Right ventricle myocardium superior (tissue), 1 donor: ENCODE measurements at regions not wholly inside any gene's neighbourhood (a gene's known extent, or its start where the extent isn't known, plus 50 kb on each side); places are given as distances from the start of the nearest gene placed in this dataset.
A peak's percentile ranks its signal among the peaks of the same experiment; 100 is the strongest.
"Not testable (repeated sequence)": the region's sequence is repeated elsewhere in the genome, so short reads cannot be mapped to it uniquely, and the experiment has no call there.

Source experiments
- ATAC-seq: fragments of 200-7000 bp; cut with Tn5 transposase; one replicate; pipeline ENCODE4 v1.9.1; 2020; ENCODE audit warnings: mild to moderate bottlenecking; ENCODE audit not compliant: poor library complexity
- DNase-seq: peaks from one replicate; pipeline ENCODE4 v3.0.0-alpha.2; 2020
- intact Hi-C: fragments of 100-400 bp; cut with DNase I; formaldehyde crosslinking; loops from one replicate; pipeline ENCODE4 v1.11.2; 2022
- donor health status: DM: no; HTN: yes; CAD: no; lungs with severe emphysema.

DNA sequence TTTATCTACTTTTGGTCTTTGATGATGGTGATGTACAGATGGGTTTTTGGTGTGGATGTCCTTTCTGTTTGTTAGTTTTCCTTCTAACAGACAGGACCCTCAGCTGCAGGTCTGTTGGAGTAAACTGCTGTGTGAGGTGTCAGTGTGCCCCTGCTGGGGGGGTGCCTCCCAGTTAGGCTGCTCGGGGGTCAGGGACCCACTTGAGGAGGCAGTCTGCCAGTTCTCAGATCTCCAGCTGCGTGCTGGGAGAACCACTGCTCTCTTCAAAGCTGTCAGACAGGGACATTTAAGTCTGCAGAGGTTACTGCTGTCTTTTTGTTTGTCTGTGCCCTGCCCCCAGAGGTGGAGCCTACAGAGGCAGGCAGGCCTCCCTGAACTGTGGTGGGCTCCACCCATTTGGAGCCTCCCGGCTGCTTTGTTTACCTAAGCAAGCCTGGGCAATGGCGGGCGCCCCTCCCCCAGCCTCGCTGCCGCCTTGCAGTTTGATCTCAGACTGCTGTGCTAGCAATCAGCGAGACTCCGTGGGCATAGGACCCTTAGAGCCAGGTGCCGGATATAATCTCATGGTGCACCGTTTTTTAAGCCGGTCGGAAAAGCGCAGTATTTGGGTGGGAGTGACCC is 433.7 kb downstream of the CCSER2 start:
- DNase-seq, intact Hi-C loops, ATAC-seq: not testable (repeated sequence)

DNA sequence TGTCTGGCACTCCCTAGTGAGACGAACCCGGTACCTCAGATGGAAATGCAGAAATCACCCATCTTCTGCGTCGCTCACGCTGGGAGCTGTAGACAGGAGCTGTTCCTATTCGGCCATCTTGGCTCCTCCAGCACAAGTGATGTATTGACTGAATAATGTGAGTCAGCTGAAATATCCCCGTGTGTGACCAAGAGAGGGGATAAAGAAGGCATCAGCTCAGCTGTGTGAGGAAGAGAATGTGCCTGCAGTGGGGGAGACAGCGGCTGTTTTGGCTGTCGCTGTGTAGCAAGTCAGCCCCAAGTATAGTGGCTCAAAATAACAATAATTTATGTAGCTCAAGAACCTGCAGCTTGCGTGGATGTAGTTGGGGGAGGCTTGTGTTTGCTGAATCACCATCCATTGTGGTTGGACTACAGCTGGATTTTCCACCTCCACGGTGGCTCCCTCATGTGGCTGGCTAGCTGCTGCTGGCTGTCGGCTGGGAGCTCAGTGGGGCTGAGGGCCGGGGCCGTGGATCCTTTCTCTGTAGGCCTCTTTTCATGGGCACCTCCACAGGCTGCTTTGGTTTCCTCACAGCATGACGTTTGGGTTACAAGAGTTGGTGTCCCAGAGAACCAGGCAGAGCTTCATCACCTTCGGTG is 434.5 kb downstream of the CCSER2 start:
- ATAC-seq (no peak), DNase-seq (no peak)

DNA sequence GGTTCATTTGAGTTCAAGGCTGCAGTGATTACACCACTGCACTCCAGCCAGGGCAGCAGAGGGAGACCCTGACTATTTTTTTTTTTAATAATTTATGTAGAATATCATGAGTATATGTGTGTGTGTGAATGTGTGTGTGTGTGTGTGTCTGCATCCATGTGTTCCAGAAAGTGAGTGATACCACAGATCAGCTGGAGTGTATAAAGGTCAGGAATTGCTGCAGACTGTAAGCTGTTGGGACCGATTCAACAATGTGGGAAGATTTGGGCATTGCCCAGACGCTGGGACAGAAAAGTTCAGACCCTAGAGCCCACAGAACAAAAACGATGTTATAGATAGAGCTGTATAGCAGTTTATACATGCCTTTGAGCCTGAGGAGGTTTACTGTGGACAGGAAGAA is 435.6 kb downstream of the CCSER2 start:
- DNase-seq = no peak
- ATAC-seq = peak; percentile 43
- intact Hi-C loops = no loop called here

More for the DNA sequence above, 434.5 kb downstream of the CCSER2 start:
- intact Hi-C loops = no loop called here

- intact Hi-C loops = no loop called here
- ATAC-seq = no peak
- no peak for DNase-seq
Measured at GRCh38 chr10:84765086-84765485, 436.7 kb downstream of the CCSER2 start.

DNA sequence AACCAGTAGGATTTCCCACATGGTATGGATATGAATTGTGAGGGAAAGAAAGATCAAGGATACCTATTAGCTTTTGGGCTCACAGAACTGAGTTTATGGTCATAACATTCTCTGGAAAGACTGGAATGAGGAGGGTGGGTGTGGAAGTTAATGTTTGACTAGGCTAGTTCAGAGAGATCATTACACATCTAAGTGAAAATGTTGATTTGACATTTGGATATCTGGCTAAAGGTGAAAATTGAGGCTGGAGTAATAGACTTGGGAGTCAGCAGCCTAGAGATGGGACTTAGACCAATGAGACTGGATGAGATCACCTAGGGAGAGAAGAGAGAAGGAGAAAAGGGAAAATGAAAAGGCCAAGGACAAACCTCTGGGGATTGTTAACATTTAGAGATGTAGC is 437.3 kb downstream of the CCSER2 start:
- intact Hi-C loops = no loop called here
- DNase-seq = no peak
- ATAC-seq = no peak

DNA sequence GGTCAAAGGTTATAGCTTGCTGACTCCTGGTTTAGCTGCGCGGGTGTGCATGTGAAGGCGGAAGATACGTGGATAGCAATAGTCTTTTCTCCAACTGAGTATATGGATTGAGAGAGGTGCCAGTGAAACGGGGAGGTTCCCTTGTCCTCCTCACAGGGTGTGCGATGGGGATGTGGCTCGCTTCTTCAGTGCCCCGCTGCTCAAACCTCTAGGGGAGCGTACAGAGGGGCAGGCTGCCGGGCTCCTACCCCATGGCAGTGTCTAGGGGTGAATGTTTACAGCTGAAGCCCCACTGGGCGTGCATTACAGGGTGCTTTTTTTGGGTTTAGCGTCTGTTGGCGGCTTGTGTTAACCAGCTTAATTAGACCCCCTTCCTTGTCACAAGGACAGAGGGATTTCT is 438.5 kb downstream of the CCSER2 start:
- ATAC-seq = no peak
- intact Hi-C loops = no loop called here
- no peak for DNase-seq

- intact Hi-C loops = no loop called here
- ATAC-seq (no peak), DNase-seq (no peak)
Measured at GRCh38 chr10:84768132-84768531, 439.7 kb downstream of the CCSER2 start.

DNA sequence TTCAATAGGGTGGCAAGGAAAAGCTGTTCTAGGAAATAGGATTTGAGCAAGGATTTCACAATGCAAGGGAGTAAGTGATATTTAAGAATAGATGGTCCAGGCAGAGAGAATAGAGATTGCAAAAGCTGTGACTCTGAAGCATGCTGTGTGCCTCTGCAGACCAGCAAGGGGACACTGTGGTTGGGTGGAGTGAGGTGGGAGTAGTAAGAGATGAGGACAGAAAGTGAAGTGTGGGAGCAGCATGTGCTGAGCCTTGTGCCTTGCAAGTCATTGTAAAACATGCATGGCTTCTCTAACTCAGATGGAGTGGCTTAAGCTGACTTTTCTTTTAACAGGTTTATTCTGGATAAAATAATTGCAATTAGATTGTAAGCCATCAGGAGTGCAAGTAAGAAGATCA is 442.4 kb downstream of the CCSER2 start:
- DNase-seq (no peak), ATAC-seq (no peak)
- intact Hi-C loops = no loop called here

DNA sequence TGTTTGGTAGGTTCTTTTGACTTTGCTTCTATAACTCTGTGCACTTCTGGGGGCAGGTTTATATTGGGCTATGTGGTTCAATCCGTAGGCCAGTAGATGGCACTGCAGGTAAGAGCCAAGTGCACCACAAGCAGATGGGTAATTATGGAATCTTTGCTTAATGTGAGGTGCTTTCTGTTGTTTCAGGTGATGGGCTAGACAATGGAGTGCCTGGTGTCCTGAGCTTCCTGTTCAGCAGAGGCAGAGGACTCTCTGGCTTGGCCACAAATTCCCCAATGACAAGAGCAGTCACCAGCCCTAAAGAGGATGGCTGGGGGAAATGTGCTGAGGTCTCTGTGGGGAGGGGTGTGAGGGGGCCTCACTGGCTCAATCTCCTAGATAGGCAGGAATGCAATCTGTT is 455.0 kb downstream of the CCSER2 start:
- ATAC-seq = peak; percentile 88
- intact Hi-C loops = no loop called here
- DNase-seq = no peak

DNA sequence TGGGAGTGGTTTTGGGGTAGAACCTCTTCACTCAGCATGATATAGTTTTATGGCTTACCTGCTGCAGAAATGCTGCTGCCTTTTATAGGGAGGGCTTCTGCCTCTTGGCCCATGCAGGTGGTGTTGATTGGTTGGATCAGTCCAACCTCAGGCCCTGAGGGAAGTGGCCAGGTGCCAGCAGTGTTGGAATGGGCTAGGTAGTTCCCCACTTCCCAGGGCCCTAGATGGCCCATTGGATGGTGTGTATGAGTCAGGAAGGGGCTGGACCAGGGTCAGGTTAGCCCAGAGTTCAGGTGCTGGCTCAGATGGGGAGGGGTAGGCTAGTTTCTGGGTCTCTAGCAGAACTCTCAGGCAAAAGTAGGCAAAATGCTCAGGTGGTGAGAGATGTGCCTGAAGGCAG is 455.5 kb downstream of the CCSER2 start:
- no peak for DNase-seq
- ATAC-seq = no peak
- intact Hi-C loops = no loop called here

DNA sequence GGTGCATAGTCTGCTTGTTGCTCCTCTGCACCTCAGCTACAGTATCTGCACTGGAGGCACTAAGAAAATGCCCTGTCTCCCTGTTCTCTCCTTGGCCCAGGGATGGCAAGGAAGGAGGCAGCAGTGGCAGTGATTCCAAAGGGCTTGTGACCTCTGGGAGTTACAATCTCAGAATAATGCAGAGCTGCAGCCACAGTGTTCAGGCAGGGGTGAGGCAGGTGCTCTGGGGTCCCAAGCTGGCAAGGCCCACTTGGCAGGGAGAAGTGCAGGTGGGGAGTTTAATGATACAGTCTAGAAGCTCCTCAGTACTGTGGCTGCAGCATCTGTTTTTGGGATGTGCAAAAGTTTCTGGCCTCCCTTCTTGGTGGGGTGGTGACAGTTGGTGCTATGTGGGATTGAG is 456.4 kb downstream of the CCSER2 start:
- no peak for DNase-seq
- no peak for ATAC-seq
- intact Hi-C loops = no loop called here

DNA sequence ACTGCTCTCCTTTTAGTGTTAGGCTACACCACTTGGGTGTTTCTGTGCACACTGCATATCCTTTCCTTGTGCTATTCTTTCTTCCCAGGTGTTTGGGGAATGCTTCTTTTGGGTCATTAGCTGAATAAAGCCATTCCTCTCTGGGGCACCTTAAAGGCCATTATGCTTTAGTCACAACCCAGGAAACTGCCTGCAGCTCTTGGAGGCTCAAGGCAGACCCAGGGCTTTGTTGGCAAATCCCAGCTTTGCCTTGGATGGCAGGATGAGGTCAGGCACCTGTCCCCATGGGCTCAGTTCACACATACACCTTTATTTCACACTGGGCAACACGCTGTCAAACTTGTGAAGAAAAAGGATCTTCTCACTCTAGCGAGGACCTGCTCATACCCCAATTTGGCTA is 460.6 kb downstream of the CCSER2 start:
- intact Hi-C loops = no loop called here
- ATAC-seq = no peak
- no peak for DNase-seq

DNA sequence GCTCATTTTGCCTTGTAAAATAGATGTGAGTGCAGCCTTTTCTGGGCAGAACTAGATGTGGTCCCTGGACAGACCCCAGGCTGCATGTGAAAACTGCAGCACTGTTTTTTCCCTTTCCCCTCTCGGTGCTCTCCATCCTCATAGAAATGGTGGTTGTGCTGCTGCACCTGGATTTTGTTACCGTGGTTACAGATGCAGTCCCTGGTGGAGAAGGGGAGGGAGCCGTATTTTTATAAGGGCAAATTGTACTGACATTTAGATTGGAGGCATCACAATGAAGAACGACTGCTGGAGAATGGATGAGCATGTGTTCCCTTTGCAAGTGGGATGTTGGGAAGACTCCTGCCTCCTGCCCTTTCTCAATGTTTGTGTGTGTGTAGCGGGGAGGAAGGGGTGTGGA is 469.9 kb downstream of the CCSER2 start:
- ATAC-seq = no peak
- no peak for DNase-seq
- intact Hi-C loops = no loop called here

GRCh38 chr10:84801156-84801555 is 472.8 kb downstream of the CCSER2 start:
- ATAC-seq = no peak
- intact Hi-C loops = no loop called here
- no peak for DNase-seq

GRCh38 chr10:84801916-84802315 is 473.5 kb downstream of the CCSER2 start:
- ATAC-seq = no peak
- intact Hi-C loops = no loop called here
- DNase-seq = no peak

- ATAC-seq (no peak), DNase-seq (no peak)
- intact Hi-C loops = no loop called here
Measured at GRCh38 chr10:84805149-84805548, 476.8 kb downstream of the CCSER2 start.

GRCh38 chr10:84811113-84811512 is 482.7 kb downstream of the CCSER2 start:
- ATAC-seq = no peak
- no peak for DNase-seq
- intact Hi-C loops = no loop called here

- intact Hi-C loops = no loop called here
- ATAC-seq = no peak
- no peak for DNase-seq
Measured at GRCh38 chr10:84818961-84819360, 490.6 kb downstream of the CCSER2 start.

- intact Hi-C loops = no loop called here
- ATAC-seq (no peak), DNase-seq (no peak)
Measured at GRCh38 chr10:84820120-84820519, 491.7 kb downstream of the CCSER2 start.

DNA sequence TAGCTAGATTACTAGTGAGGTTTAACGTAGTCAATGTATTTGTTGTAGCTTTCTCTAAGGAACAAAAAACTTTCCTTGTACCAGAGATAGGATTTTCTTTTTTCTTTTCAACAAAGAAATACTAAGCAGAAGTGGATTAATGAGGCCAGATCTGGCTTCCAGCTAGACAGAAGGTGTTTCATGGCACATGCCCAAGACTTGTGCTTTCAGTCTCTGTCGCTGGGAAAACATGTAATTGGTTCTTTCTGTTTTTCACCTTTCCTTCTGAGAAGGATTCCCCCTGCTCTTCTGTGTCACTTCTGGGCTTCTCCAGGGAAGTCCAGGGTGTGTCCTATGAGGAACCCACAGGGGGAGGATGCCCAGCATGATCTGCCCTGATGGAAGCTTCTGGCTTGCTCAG is 492.2 kb downstream of the CCSER2 start:
- no peak for ATAC-seq
- intact Hi-C loops = no loop called here
- DNase-seq = no peak
